SK-N-SH (cell line): ENCODE measurements at regions not wholly inside any gene's neighbourhood (a gene's known extent, or its start where the extent isn't known, plus 50 kb on each side); places are given as distances from the start of the nearest gene placed in this dataset.

Experiments used
- CTCF ChIA-PET: fragments of 300-600, 350-600 bp; formaldehyde crosslinking; extraction: SDS; loops from one replicate; lab custom pipeline; 2021; lab: Yijun Ruan, JAX
- POLR2A ChIA-PET: fragments of 350-600 bp; sonication (Branson Sonifier 250); formaldehyde crosslinking; extraction: SDS; loops from one replicate; lab custom pipeline; 2020; ENCODE audit warnings: antibody characterized with exemption, inconsistent platforms; lab: Yijun Ruan, JAX
- DNase-seq: peaks from one replicate; pipeline ENCODE4 v3.0.0; 2012
- H2AFZ ChIP-seq: fragments of 200-600 bp; sonication (generic); 2 replicates; pipeline ENCODE4 v1.8.1; 2016; ENCODE audit warnings: antibody characterized with exemption, mild to moderate bottlenecking, low read depth
- H3F3A ChIP-seq: fragments of 200-600 bp; sonication (generic); replicated peaks from 2 replicates; pipeline ENCODE3; 2016; ENCODE audit warnings: antibody characterized with exemption, mild to moderate bottlenecking; ENCODE audit not compliant: insufficient read depth
- H3K27ac ChIP-seq, 2 experiments: fragments of 200-500 bp in 1 of 2; fragments of 200-600 bp in 1 of 2; sonication (Bioruptor generic) in 1 of 2; sonication (generic), shearing (Covaris generic) in 1 of 2; 2 replicates each; pipeline versions ENCODE4 v1.5.1 to v1.6.1; 2014 to 2016; ENCODE audit warnings: low read depth in 2 of 2, inconsistent platforms in 1 of 2, low read length in 1 of 2, mild to moderate bottlenecking in 1 of 2, mixed read lengths in 1 of 2
- H3K27me3 ChIP-seq: fragments of 200-600 bp; sonication (generic), shearing (Covaris generic); 2 replicates; pipeline ENCODE4 v1.6.1; 2016; ENCODE audit warnings: mixed run types; ENCODE audit not compliant: insufficient read depth
- H3K36me3 ChIP-seq, 2 experiments: fragments of 200-500 bp in 1 of 2; fragments of 200-600 bp in 1 of 2; sonication (Bioruptor generic) in 1 of 2; sonication (generic) in 1 of 2; replicated peaks in 1 of 2; 2 replicates each; pipeline versions ENCODE3 to v1.5.1; 2014 to 2016; ENCODE audit warnings: low read length in 1 of 2, mild to moderate bottlenecking in 1 of 2; ENCODE audit not compliant: insufficient read depth in 2 of 2, control insufficient read depth in 1 of 2
- H3K4me1 ChIP-seq, 2 experiments: fragments of 200-500 bp in 1 of 2; fragments of 200-600 bp in 1 of 2; sonication (Bioruptor generic) in 1 of 2; sonication (generic), shearing (Covaris generic) in 1 of 2; 2 replicates each; pipeline versions ENCODE4 v1.5.1 to v1.6.1; 2014 to 2016; ENCODE audit warnings: low read depth in 1 of 2, low read length in 1 of 2, mixed run types in 1 of 2; ENCODE audit not compliant: insufficient read depth in 2 of 2, control insufficient read depth in 1 of 2
- H3K4me2 ChIP-seq: fragments of 200-600 bp; sonication (generic), shearing (Covaris generic); 2 replicates; pipeline ENCODE4 v1.6.1; 2017; ENCODE audit warnings: mixed run types
- H3K4me3 ChIP-seq, 2 experiments: fragments of 200-500 bp in 1 of 2; fragments of 200-600 bp in 1 of 2; sonication (Bioruptor generic) in 1 of 2; sonication (generic), shearing (Covaris generic) in 1 of 2; 2 replicates each; pipeline versions ENCODE4 v1.5.1 to v1.8.1; 2014 to 2016; ENCODE audit warnings: low read depth in 2 of 2, inconsistent platforms in 1 of 2, low read length in 1 of 2, mild to moderate bottlenecking in 1 of 2, mixed read lengths in 1 of 2, moderate library complexity in 1 of 2
- H3K79me2 ChIP-seq: fragments of 200-600 bp; sonication (generic); 2 replicates; pipeline ENCODE4 v1.8.1; 2017; ENCODE audit warnings: mild to moderate bottlenecking; ENCODE audit not compliant: insufficient read depth
- H3K9ac ChIP-seq: fragments of 200-600 bp; sonication (generic); 2 replicates; pipeline ENCODE4 v1.6.1; 2017; ENCODE audit warnings: mixed run types
- H3K9me2 ChIP-seq: fragments of 200-600 bp; sonication (generic); 2 replicates; pipeline ENCODE4 v1.6.1; 2017; ENCODE audit warnings: mixed run types
- H3K9me3 ChIP-seq: fragments of 200-600 bp; sonication (generic); 2 replicates; pipeline ENCODE4 v1.6.1; 2017; ENCODE audit warnings: mixed run types, mild to moderate bottlenecking, moderate library complexity
- H4K20me1 ChIP-seq: fragments of 200-600 bp; sonication (generic); 2 replicates; pipeline ENCODE4 v1.6.1; 2017; ENCODE audit warnings: mild to moderate bottlenecking, mixed run types; ENCODE audit not compliant: insufficient read depth
- CHD2 ChIP-seq: fragments of 150-350 bp; IDR thresholded peaks from 2 replicates; pipeline ENCODE4 v1.6.1; 2018; ENCODE audit warnings: low read length; ENCODE audit not compliant: partially characterized antibody
- CTCF ChIP-seq: fragments of 200-600 bp; sonication (generic); IDR thresholded peaks from 2 replicates; pipeline ENCODE4 v1.6.1; 2017; ENCODE audit warnings: antibody characterized with exemption, mild to moderate bottlenecking, moderate library complexity
- EZH2phosphoT487 ChIP-seq: fragments of 200-600 bp; sonication (generic); IDR thresholded peaks from 2 replicates; pipeline ENCODE4 v1.6.1; 2017; ENCODE audit warnings: low read depth, mixed run types, mild to moderate bottlenecking, antibody characterized with exemption, moderate library complexity, borderline replicate concordance
- FOXJ3 ChIP-seq: sonication (generic); formaldehyde crosslinking; IDR thresholded peaks from 2 replicates; pipeline ENCODE4 v1.5.1; 2020; ENCODE audit warnings: mild to moderate bottlenecking, missing genetic modification reagents
- GABPA ChIP-seq: IDR thresholded peaks from 2 replicates; pipeline ENCODE4 v1.4.0; 2012; ENCODE audit warnings: low read depth, mild to moderate bottlenecking
- GATA2 ChIP-seq: sonication (generic); formaldehyde crosslinking; IDR thresholded peaks from 2 replicates; pipeline ENCODE4 v1.5.0; 2020; ENCODE audit warnings: mild to moderate bottlenecking, missing genetic modification reagents
- IRF3 ChIP-seq: fragments of 150-350 bp; IDR thresholded peaks from 2 replicates; pipeline ENCODE4 v1.6.1; 2016; ENCODE audit warnings: mild to moderate bottlenecking, low read depth, low read length
- JUND ChIP-seq: IDR thresholded peaks from 2 replicates; pipeline ENCODE4 v1.4.0; 2012
- MEF2A ChIP-seq: IDR thresholded peaks from 2 replicates; pipeline ENCODE4 v1.4.0; 2012; ENCODE audit warnings: low read depth, borderline replicate concordance
- POLR2AphosphoS5 ChIP-seq: IDR thresholded peaks from 2 replicates; pipeline ENCODE4 v1.6.1; 2012; ENCODE audit warnings: low read depth, low read length
- RAD21 ChIP-seq: IDR thresholded peaks from 2 replicates; pipeline ENCODE4 v1.6.1; 2012; ENCODE audit warnings: mild to moderate bottlenecking, low read length
- REST ChIP-seq: IDR thresholded peaks from 2 replicates; pipeline ENCODE4 v1.6.1; 2012; ENCODE audit warnings: mild to moderate bottlenecking, low read depth, low read length, moderate library complexity
- RFX5 ChIP-seq: IDR thresholded peaks from 2 replicates; pipeline ENCODE4 v1.6.1; 2012; ENCODE audit warnings: mild to moderate bottlenecking, improper control_type of control experiment, low read length
- SMC3 ChIP-seq: IDR thresholded peaks from 2 replicates; pipeline ENCODE4 v1.6.1; 2012; ENCODE audit warnings: low read depth, low read length, improper control_type of control experiment
- USF1 ChIP-seq: IDR thresholded peaks from 2 replicates; pipeline ENCODE4 v1.4.0; 2012; ENCODE audit warnings: low read depth, borderline replicate concordance
- WGBS: methylation state at CpG from one replicate; pipeline ENCODE4 v1.1.6; 2017; ENCODE audit warnings: low lambda C conversion rate; 5-methylcytosine and 5-hydroxymethylcytosine counted together

- no peak overlapping the region for H3K9ac ChIP-seq
- CTCF ChIA-PET: no interaction called here
These were observed 518.4 kb upstream of the LRRTM1 start for GRCh38 chr2:80822999-80823398.

GRCh38 chr2:80815259-80815658 is 510.7 kb upstream of the LRRTM1 start:
- H4K20me1 ChIP-seq: no peaks in the 10 kb centered on the region
- TF ChIP-seq GATA2 (CRISPR knock-in tag): no peak
- no peak for TF ChIP-seq POLR2AphosphoS5
- TF ChIP-seq CHD2: no peak
- TF ChIP-seq RFX5: no peak
- TF ChIP-seq FOXJ3 (CRISPR knock-in tag): no peak
- TF ChIP-seq USF1: no peak
- no peak for TF ChIP-seq CTCF
- TF ChIP-seq RAD21: no peak
- no peak for TF ChIP-seq JUND
- no peak for TF ChIP-seq SMC3
- TF ChIP-seq REST: no peak
- no peak for TF ChIP-seq MEF2A
- no peaks in the 10 kb centered on the region for H3K27me3 ChIP-seq
- no peaks in the 10 kb centered on the region for H3K4me1 ChIP-seq
- CTCF ChIA-PET: no interaction called here
- no peaks in the 10 kb centered on the region for H3F3A ChIP-seq
- 0% methylated on average over 1 of the region's 1 CpG for WGBS
- no peak for DNase-seq
- H3K4me2 ChIP-seq: no peak overlapping the region
- no peak overlapping the region for H3K4me3 ChIP-seq
- H3K9me2 ChIP-seq: no peaks in the 10 kb centered on the region
- H3K79me2 ChIP-seq: no peaks in the 10 kb centered on the region
- no peak overlapping the region for H2AFZ ChIP-seq
- H3K9me3 ChIP-seq: no peaks in the 10 kb centered on the region
- POLR2A ChIA-PET: no interaction called here
- H3K9ac ChIP-seq: no peak overlapping the region
- H3K27ac ChIP-seq: no peak overlapping the region
- no peaks in the 10 kb centered on the region for H3K36me3 ChIP-seq

More at GRCh38 chr2:80822999-80823398, 518.4 kb upstream of the LRRTM1 start:
- H3K27me3 ChIP-seq: no peaks in the 10 kb centered on the region
- H2AFZ ChIP-seq: no peak overlapping the region
- TF ChIP-seq EZH2phosphoT487 (no peak), IRF3 (no peak), GABPA (no peak)
- 0% methylated on average over 4 of the region's 4 CpGs for WGBS
- no peaks in the 10 kb centered on the region for H3K36me3 ChIP-seq
- H3K4me1 ChIP-seq: no peaks in the 10 kb centered on the region
- H3K79me2 ChIP-seq: no peaks in the 10 kb centered on the region
- H3K9me3 ChIP-seq: no peaks in the 10 kb centered on the region
- no peak for DNase-seq
- H3K27ac ChIP-seq: no peak overlapping the region
- no peaks in the 10 kb centered on the region for H3K9me2 ChIP-seq
- H3K4me3 ChIP-seq: no peak overlapping the region
- H3K4me2 ChIP-seq: no peak overlapping the region
- no peaks in the 10 kb centered on the region for H4K20me1 ChIP-seq
- no peaks in the 10 kb centered on the region for H3F3A ChIP-seq
- POLR2A ChIA-PET: no interaction called here
